Astrocyte (in vitro differentiated cells and primary cell): ENCODE measurements at regions not wholly inside any gene's neighbourhood (a gene's known extent, or its start where the extent isn't known, plus 50 kb on each side); places are given as distances from the start of the nearest gene placed in this dataset.
"Not testable (repeated sequence)": the region's sequence is repeated elsewhere in the genome, so short reads cannot be mapped to it uniquely, and the experiment has no call there.

Experiments
- EZH2 ChIP-seq: IDR thresholded peaks from 2 replicates; pipeline ENCODE4 v1.6.1; 2012; ENCODE audit warnings: mild to moderate bottlenecking, low read length, inconsistent platforms; ENCODE audit not compliant: insufficient read depth
- TF ChIP-seq, protein P1 (sequence below): IDR thresholded peaks from 2 replicates; pipeline ENCODE4 v1.5.1; 2011; ENCODE audit warnings: low read depth, mild to moderate bottlenecking, inconsistent platforms, low read length, moderate library complexity; ENCODE audit not compliant: insufficient read depth

- TF ChIP-seq, protein P1, sequence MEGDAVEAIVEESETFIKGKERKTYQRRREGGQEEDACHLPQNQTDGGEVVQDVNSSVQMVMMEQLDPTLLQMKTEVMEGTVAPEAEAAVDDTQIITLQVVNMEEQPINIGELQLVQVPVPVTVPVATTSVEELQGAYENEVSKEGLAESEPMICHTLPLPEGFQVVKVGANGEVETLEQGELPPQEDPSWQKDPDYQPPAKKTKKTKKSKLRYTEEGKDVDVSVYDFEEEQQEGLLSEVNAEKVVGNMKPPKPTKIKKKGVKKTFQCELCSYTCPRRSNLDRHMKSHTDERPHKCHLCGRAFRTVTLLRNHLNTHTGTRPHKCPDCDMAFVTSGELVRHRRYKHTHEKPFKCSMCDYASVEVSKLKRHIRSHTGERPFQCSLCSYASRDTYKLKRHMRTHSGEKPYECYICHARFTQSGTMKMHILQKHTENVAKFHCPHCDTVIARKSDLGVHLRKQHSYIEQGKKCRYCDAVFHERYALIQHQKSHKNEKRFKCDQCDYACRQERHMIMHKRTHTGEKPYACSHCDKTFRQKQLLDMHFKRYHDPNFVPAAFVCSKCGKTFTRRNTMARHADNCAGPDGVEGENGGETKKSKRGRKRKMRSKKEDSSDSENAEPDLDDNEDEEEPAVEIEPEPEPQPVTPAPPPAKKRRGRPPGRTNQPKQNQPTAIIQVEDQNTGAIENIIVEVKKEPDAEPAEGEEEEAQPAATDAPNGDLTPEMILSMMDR: not testable (repeated sequence)
- TF ChIP-seq EZH2: not testable (repeated sequence)
These were observed 91.4 kb upstream of the ZC3H11B start for GRCh38 chr1:219704331-219704730.
